Peyer's patch (tissue), 4 donors: ENCODE measurements at regions not wholly inside any gene's neighbourhood (a gene's known extent, or its start where the extent isn't known, plus 50 kb on each side); places are given as distances from the start of the nearest gene placed in this dataset.

Experiments used
- DNase-seq, 3 donors: peaks; one replicate each; pipeline ENCODE4 v3.0.0-alpha.2; 2017 to 2019
- H3K27ac ChIP-seq, 4 donors: fragments of 200-600 bp; sonication (generic); one replicate each; pipeline ENCODE4 v1.5.1; 2016 to 2019
- H3K27me3 ChIP-seq, 2 donors: fragments of 200-600 bp; sonication (generic); one replicate each; pipeline ENCODE4 v1.5.1; 2019
- H3K36me3 ChIP-seq, 3 donors: fragments of 200-600 bp; sonication (generic); one replicate each; pipeline ENCODE4 v1.5.1; 2016 to 2019
- H3K4me1 ChIP-seq, 4 donors: fragments of 200-600 bp; sonication (generic); one replicate each; pipeline ENCODE4 v1.5.1; 2016 to 2019
- H3K4me3 ChIP-seq, 4 donors: fragments of 200-600 bp; sonication (generic); 1 replicate in 3 of 4; 2 replicates in 1 of 4; pipeline ENCODE4 v1.5.1; 2016 to 2019; ENCODE audit warnings: mild to moderate bottlenecking in 1 of 4
- H3K9me3 ChIP-seq, 4 donors: fragments of 200-600 bp; sonication (generic); one replicate each; pipeline ENCODE4 v1.5.1; 2016 to 2019; ENCODE audit warnings: mild to moderate bottlenecking in 1 of 4
- CTCF ChIP-seq, 6 experiments: fragments of 450-650 bp in 4 of 6; fragments of 200-600 bp in 2 of 6; sonication (generic) in 1 of 6; IDR thresholded peaks; one replicate each; pipeline ENCODE4 v1.5.1; 2017 to 2019; ENCODE audit warnings: antibody characterized with exemption in 6 of 6, mild to moderate bottlenecking in 3 of 6, moderate library complexity in 1 of 6
- POLR2A ChIP-seq, 2 donors: fragments of 450-650 bp; IDR thresholded peaks; one replicate each; pipeline ENCODE4 v1.5.1; 2017; ENCODE audit warnings: antibody characterized with exemption in 2 of 2, mild to moderate bottlenecking in 2 of 2, moderate library complexity in 2 of 2

- no peak for TF ChIP-seq CTCF (IDR thresholded peaks at IDR 0.05)
- TF ChIP-seq POLR2A (IDR thresholded peaks at IDR 0.05), result no peak
- H3K9me3 ChIP-seq, result no peaks in the 10 kb centered on the region
- no peak overlapping the region for H3K27ac ChIP-seq
- DNase-seq, result no peak
- no peaks in the 10 kb centered on the region for H3K27me3 ChIP-seq
- H3K36me3 ChIP-seq, result no peaks in the 10 kb centered on the region
- H3K4me1 ChIP-seq, result no peaks in the 10 kb centered on the region
- H3K4me3 ChIP-seq, result no peak overlapping the region
Measured at GRCh38 chr18:25795213-25795612, 295.2 kb downstream of the SS18 start.

- Histone ChIP-seq H3K27ac (no peak overlapping the region), H3K4me3 (no peak overlapping the region), H3K27me3 (no peaks in the 10 kb centered on the region), H3K9me3 (no peaks in the 10 kb centered on the region), H3K36me3 (no peaks in the 10 kb centered on the region), H3K4me1 (no peaks in the 10 kb centered on the region)
- no peak for TF ChIP-seq CTCF (IDR thresholded peaks at IDR 0.05)
- no peak for TF ChIP-seq POLR2A (IDR thresholded peaks at IDR 0.05)
- no peak for DNase-seq
Measured at GRCh38 chr18:25787276-25787675, 303.1 kb downstream of the SS18 start.

GRCh38 chr18:25786758-25787157 lies 303.7 kb downstream of the SS18 start:
- H3K4me3 ChIP-seq, result no peak overlapping the region
- H3K36me3 ChIP-seq, result no peaks in the 10 kb centered on the region
- no peak for TF ChIP-seq CTCF (IDR thresholded peaks at IDR 0.05)
- TF ChIP-seq POLR2A (IDR thresholded peaks at IDR 0.05), result no peak
- H3K27ac ChIP-seq, result no peak overlapping the region
- H3K9me3 ChIP-seq, result no peaks in the 10 kb centered on the region
- H3K4me1 ChIP-seq, result no peaks in the 10 kb centered on the region
- no peak for DNase-seq
- no peaks in the 10 kb centered on the region for H3K27me3 ChIP-seq

GRCh38 chr18:25780105-25780504 lies 310.3 kb downstream of the SS18 start:
- no peak for TF ChIP-seq CTCF (IDR thresholded peaks at IDR 0.05)
- TF ChIP-seq POLR2A (IDR thresholded peaks at IDR 0.05), result no peak
- Histone ChIP-seq H3K36me3 (no peaks in the 10 kb centered on the region), H3K9me3 (no peaks in the 10 kb centered on the region), H3K4me3 (no peak overlapping the region), H3K4me1 (no peaks in the 10 kb centered on the region), H3K27ac (no peak overlapping the region), H3K27me3 (no peaks in the 10 kb centered on the region)
- DNase-seq, result no peak

GRCh38 chr18:25771796-25772195 lies 318.6 kb downstream of the SS18 start:
- Histone ChIP-seq H3K36me3 (no peaks in the 10 kb centered on the region), H3K4me1 (no peaks in the 10 kb centered on the region), H3K27ac (no peak overlapping the region), H3K9me3 (no peaks in the 10 kb centered on the region), H3K27me3 (no peaks in the 10 kb centered on the region), H3K4me3 (no peak overlapping the region)
- DNase-seq, result no peak
- TF ChIP-seq POLR2A (IDR thresholded peaks at IDR 0.05) (no peak), CTCF (IDR thresholded peaks at IDR 0.05) (no peak)

- H3K27me3 ChIP-seq, result no peaks in the 10 kb centered on the region
- no peak for DNase-seq
- no peak overlapping the region for H3K27ac ChIP-seq
- H3K4me1 ChIP-seq, result no peaks in the 10 kb centered on the region
- TF ChIP-seq CTCF (IDR thresholded peaks at IDR 0.05), result no peak
- no peak for TF ChIP-seq POLR2A (IDR thresholded peaks at IDR 0.05)
- H3K9me3 ChIP-seq, result no peaks in the 10 kb centered on the region
- H3K36me3 ChIP-seq, result no peaks in the 10 kb centered on the region
- no peak overlapping the region for H3K4me3 ChIP-seq
Measured at GRCh38 chr18:25764777-25765176, 325.6 kb downstream of the SS18 start.
